Upper lobe of right lung (tissue), 1 donor: ENCODE measurements at regions not wholly inside any gene's neighbourhood (a gene's known extent, or its start where the extent isn't known, plus 50 kb on each side); places are given as distances from the start of the nearest gene placed in this dataset.
A peak's percentile ranks its signal among the peaks of the same experiment; 100 is the strongest.
"Not testable (repeated sequence)": the region's sequence is repeated elsewhere in the genome, so short reads cannot be mapped to it uniquely, and the experiment has no call there.

Experiments used
- ATAC-seq: fragments of 200-7000 bp; cut with Tn5 transposase; one replicate; pipeline ENCODE4 v1.9.1; 2020; ENCODE audit warnings: mild to moderate bottlenecking, moderate library complexity
- DNase-seq: peaks from one replicate; pipeline ENCODE4 v3.0.0-alpha.2; 2020
- H3K27ac ChIP-seq: fragments of 200-600 bp; one replicate; pipeline ENCODE4 v1.8.0; 2022
- H3K27me3 ChIP-seq: fragments of 200-600 bp; one replicate; pipeline ENCODE4 v1.8.0; 2022; ENCODE audit warnings: mild to moderate bottlenecking
- H3K36me3 ChIP-seq: fragments of 200-600 bp; one replicate; pipeline ENCODE4 v1.8.0; 2022
- H3K4me1 ChIP-seq: fragments of 200-600 bp; one replicate; pipeline ENCODE4 v1.8.0; 2022
- H3K4me3 ChIP-seq: fragments of 200-600 bp; one replicate; pipeline ENCODE4 v1.8.0; 2022; ENCODE audit warnings: mild to moderate bottlenecking
- H3K9me3 ChIP-seq: fragments of 200-600 bp; one replicate; pipeline ENCODE4 v1.8.0; 2022
- CTCF ChIP-seq: fragments of 200-600 bp; IDR thresholded peaks from one replicate; pipeline ENCODE4 v1.8.0; 2022; ENCODE audit warnings: antibody characterized with exemption
- intact Hi-C: fragments of 100-400 bp; cut with DNase I; formaldehyde crosslinking; loops from one replicate; pipeline ENCODE4 v1.11.0; 2022
- donor health status: DM: no; HTN: yes; CAD: no; lungs with severe emphysema.

- no peaks in the 10 kb centered on the region for H3K9me3 ChIP-seq
- no peaks in the 10 kb centered on the region for H3K36me3 ChIP-seq
- intact Hi-C loops: no loop called here
- peak overlapping the region; percentile 65 for H3K4me3 ChIP-seq
- DNase-seq (no peak), ATAC-seq (no peak)
- no peak for TF ChIP-seq CTCF
- H3K4me1 ChIP-seq: peaks cover 9% of the 10 kb centered on the region
- H3K27me3 ChIP-seq: peaks cover 20% of the 10 kb centered on the region
- no peak overlapping the region for H3K27ac ChIP-seq
Measured at GRCh38 chr6:27754408-27754782, 157.8 kb downstream of the OR2B2 start.

- ATAC-seq (peak; percentile 78), DNase-seq (peak; percentile 86)
- Histone ChIP-seq H3K9me3 (no peaks in the 10 kb centered on the region), H3K27me3 (peaks cover 22% of the 10 kb centered on the region), H3K27ac (no peak overlapping the region), H3K36me3 (no peaks in the 10 kb centered on the region), H3K4me3 (peak overlapping the region; percentile 65), H3K4me1 (peaks cover 9% of the 10 kb centered on the region)
- TF ChIP-seq CTCF: no peak
- intact Hi-C loops: no loop called here
Measured at GRCh38 chr6:27753668-27754407, 158.4 kb downstream of the OR2B2 start.

GRCh38 chr6:27752038-27752885 lies 159.9 kb downstream of the OR2B2 start:
- H3K4me1 ChIP-seq: peaks cover 9% of the 10 kb centered on the region
- TF ChIP-seq CTCF: peak; percentile 79
- DNase-seq (peak; percentile 74), ATAC-seq (peak; percentile 90)
- H3K27ac ChIP-seq: peak overlapping the region; percentile 75
- no peaks in the 10 kb centered on the region for H3K36me3 ChIP-seq
- intact Hi-C loops: no loop called here
- peaks cover 15% of the 10 kb centered on the region for H3K27me3 ChIP-seq
- peak overlapping the region; percentile 65 for H3K4me3 ChIP-seq
- no peaks in the 10 kb centered on the region for H3K9me3 ChIP-seq

GRCh38 chr6:27748661-27749060 lies 163.5 kb downstream of the OR2B2 start:
- Histone ChIP-seq H3K9me3 (no peaks in the 10 kb centered on the region), H3K36me3 (no peaks in the 10 kb centered on the region), H3K4me3 (no peak overlapping the region), H3K27ac (no peak overlapping the region), H3K4me1 (peaks cover 3% of the 10 kb centered on the region), H3K27me3 (peaks cover 34% of the 10 kb centered on the region)
- DNase-seq (no peak), ATAC-seq (no peak)
- TF ChIP-seq CTCF: no peak
- intact Hi-C loops: no loop called here

GRCh38 chr6:27747637-27748036 lies 164.6 kb downstream of the OR2B2 start:
- H3K4me1 ChIP-seq: no peaks in the 10 kb centered on the region
- no peak overlapping the region for H3K4me3 ChIP-seq
- no peaks in the 10 kb centered on the region for H3K9me3 ChIP-seq
- H3K36me3 ChIP-seq: no peaks in the 10 kb centered on the region
- no peak overlapping the region for H3K27ac ChIP-seq
- ATAC-seq: no peak
- DNase-seq: no peak
- peaks cover 35% of the 10 kb centered on the region for H3K27me3 ChIP-seq
- TF ChIP-seq CTCF: no peak
- intact Hi-C loops: no loop called here

GRCh38 chr6:27746860-27747259 lies 165.3 kb downstream of the OR2B2 start:
- H3K27ac ChIP-seq, H3K9me3 ChIP-seq, H3K4me3 ChIP-seq, H3K4me1 ChIP-seq, H3K36me3 ChIP-seq, DNase-seq, ATAC-seq, intact Hi-C loops: not testable (repeated sequence)
- peaks cover 43% of the 10 kb centered on the region for H3K27me3 ChIP-seq
